SK-N-SH (cell line): ENCODE measurements at regions not wholly inside any gene's neighbourhood (a gene's known extent, or its start where the extent isn't known, plus 50 kb on each side); places are given as distances from the start of the nearest gene placed in this dataset.

Source experiments
- EP300 ChIP-seq, 2 experiments: IDR thresholded peaks; 2 replicates each; pipeline versions ENCODE4 v1.4.0 to v1.6.1; 2012; ENCODE audit warnings: borderline replicate concordance in 1 of 2, low read depth in 1 of 2, low read length in 1 of 2
- FOSL2 ChIP-seq: IDR thresholded peaks from 2 replicates; pipeline ENCODE4 v1.4.0; 2012; ENCODE audit warnings: low read depth, mild to moderate bottlenecking, moderate library complexity, borderline replicate concordance
- GABPA ChIP-seq: IDR thresholded peaks from 2 replicates; pipeline ENCODE4 v1.4.0; 2012; ENCODE audit warnings: low read depth, mild to moderate bottlenecking
- MXI1 ChIP-seq: IDR thresholded peaks from 2 replicates; pipeline ENCODE4 v1.6.1; 2012; ENCODE audit warnings: mild to moderate bottlenecking, low read depth, low read length, improper control_type of control experiment
- NFIC ChIP-seq: IDR thresholded peaks from 2 replicates; pipeline ENCODE4 v1.4.0; 2012; ENCODE audit warnings: borderline replicate concordance
- PBX3 ChIP-seq: IDR thresholded peaks from 2 replicates; pipeline ENCODE4; 2012
- POLR2AphosphoS5 ChIP-seq: IDR thresholded peaks from 2 replicates; pipeline ENCODE4 v1.6.1; 2012; ENCODE audit warnings: low read depth, low read length
- RAD21 ChIP-seq: IDR thresholded peaks from 2 replicates; pipeline ENCODE4 v1.6.1; 2012; ENCODE audit warnings: mild to moderate bottlenecking, low read length
- RCOR1 ChIP-seq: fragments of 150-350 bp; IDR thresholded peaks from 2 replicates; pipeline ENCODE4 v1.6.1; 2017; ENCODE audit warnings: antibody characterized with exemption, low read length
- SIN3A ChIP-seq: IDR thresholded peaks from 2 replicates; pipeline ENCODE4 v1.6.1; 2012; ENCODE audit warnings: low read depth, mild to moderate bottlenecking, low read length, moderate library complexity, borderline replicate concordance
- TAF1 ChIP-seq: IDR thresholded peaks from 2 replicates; pipeline ENCODE4 v1.6.1; 2012; ENCODE audit warnings: low read depth, mild to moderate bottlenecking, low read length, moderate library complexity, borderline replicate concordance
- TCF12 ChIP-seq: IDR thresholded peaks from 2 replicates; pipeline ENCODE4 v1.4.0; 2012
- TF ChIP-seq, protein P1 (sequence below): fragments of 200-600 bp; sonication (generic); IDR thresholded peaks from 2 replicates; pipeline ENCODE4 v1.6.1; 2017; ENCODE audit warnings: antibody characterized with exemption, mild to moderate bottlenecking, moderate library complexity
- TF ChIP-seq, protein P2 (sequence below): IDR thresholded peaks from 2 replicates; pipeline ENCODE4 v1.6.1; 2012; ENCODE audit warnings: mild to moderate bottlenecking, low read depth, low read length, moderate library complexity

DNA sequence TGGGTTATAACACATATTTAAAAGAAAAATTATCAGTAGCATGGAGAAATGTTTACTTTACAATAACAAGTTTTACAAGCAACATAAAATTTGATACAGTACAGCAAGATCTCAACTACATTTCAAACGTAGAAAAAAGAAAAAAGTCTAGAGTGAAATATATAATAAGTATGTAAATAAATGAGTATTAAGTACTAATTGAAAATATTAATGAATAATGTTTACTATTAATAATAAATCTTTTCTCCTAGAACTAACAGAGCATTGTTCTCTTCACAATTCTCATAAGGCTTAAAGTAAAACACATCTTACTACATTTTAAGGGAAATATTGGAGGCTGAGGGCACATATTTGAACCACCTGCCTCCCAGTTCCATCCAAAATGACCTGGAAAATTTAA is 72.1 kb downstream of the TMEM212 start:
- TF ChIP-seq, protein P1, sequence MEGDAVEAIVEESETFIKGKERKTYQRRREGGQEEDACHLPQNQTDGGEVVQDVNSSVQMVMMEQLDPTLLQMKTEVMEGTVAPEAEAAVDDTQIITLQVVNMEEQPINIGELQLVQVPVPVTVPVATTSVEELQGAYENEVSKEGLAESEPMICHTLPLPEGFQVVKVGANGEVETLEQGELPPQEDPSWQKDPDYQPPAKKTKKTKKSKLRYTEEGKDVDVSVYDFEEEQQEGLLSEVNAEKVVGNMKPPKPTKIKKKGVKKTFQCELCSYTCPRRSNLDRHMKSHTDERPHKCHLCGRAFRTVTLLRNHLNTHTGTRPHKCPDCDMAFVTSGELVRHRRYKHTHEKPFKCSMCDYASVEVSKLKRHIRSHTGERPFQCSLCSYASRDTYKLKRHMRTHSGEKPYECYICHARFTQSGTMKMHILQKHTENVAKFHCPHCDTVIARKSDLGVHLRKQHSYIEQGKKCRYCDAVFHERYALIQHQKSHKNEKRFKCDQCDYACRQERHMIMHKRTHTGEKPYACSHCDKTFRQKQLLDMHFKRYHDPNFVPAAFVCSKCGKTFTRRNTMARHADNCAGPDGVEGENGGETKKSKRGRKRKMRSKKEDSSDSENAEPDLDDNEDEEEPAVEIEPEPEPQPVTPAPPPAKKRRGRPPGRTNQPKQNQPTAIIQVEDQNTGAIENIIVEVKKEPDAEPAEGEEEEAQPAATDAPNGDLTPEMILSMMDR, result no peak
- no peak for TF ChIP-seq RAD21
- TF ChIP-seq NFIC, result no peak
- no peak for TF ChIP-seq FOSL2
- TF ChIP-seq GABPA, result no peak
- no peak for TF ChIP-seq POLR2AphosphoS5
- TF ChIP-seq RCOR1, result no peak
- no peak for TF ChIP-seq TCF12
- no peak for TF ChIP-seq TAF1
- TF ChIP-seq SIN3A, result no peak
- TF ChIP-seq, protein P2, sequence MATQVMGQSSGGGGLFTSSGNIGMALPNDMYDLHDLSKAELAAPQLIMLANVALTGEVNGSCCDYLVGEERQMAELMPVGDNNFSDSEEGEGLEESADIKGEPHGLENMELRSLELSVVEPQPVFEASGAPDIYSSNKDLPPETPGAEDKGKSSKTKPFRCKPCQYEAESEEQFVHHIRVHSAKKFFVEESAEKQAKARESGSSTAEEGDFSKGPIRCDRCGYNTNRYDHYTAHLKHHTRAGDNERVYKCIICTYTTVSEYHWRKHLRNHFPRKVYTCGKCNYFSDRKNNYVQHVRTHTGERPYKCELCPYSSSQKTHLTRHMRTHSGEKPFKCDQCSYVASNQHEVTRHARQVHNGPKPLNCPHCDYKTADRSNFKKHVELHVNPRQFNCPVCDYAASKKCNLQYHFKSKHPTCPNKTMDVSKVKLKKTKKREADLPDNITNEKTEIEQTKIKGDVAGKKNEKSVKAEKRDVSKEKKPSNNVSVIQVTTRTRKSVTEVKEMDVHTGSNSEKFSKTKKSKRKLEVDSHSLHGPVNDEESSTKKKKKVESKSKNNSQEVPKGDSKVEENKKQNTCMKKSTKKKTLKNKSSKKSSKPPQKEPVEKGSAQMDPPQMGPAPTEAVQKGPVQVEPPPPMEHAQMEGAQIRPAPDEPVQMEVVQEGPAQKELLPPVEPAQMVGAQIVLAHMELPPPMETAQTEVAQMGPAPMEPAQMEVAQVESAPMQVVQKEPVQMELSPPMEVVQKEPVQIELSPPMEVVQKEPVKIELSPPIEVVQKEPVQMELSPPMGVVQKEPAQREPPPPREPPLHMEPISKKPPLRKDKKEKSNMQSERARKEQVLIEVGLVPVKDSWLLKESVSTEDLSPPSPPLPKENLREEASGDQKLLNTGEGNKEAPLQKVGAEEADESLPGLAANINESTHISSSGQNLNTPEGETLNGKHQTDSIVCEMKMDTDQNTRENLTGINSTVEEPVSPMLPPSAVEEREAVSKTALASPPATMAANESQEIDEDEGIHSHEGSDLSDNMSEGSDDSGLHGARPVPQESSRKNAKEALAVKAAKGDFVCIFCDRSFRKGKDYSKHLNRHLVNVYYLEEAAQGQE, result no peak
- no peak for TF ChIP-seq PBX3
- TF ChIP-seq MXI1, result no peak
- no peak for TF ChIP-seq EP300 (IDR thresholded peaks at IDR 0.05; ENCODE audit: borderline replicate concordance in 1 of 2, low read depth in 1 of 2, low read length in 1 of 2)
